GM19468 (cell line): ENCODE measurements at regions not wholly inside any gene's neighbourhood (a gene's known extent, or its start where the extent isn't known, plus 50 kb on each side); places are given as distances from the start of the nearest gene placed in this dataset.
"Not testable (repeated sequence)": the region's sequence is repeated elsewhere in the genome, so short reads cannot be mapped to it uniquely, and the experiment has no call there.

Source experiments
- ATAC-seq: cut with Tn5 transposase; IDR thresholded peaks from one replicate; pipeline ENCODE4 v1.9.1; 2021; ENCODE audit warnings: mild to moderate bottlenecking, moderate library complexity, moderate number of reproducible peaks; ENCODE audit not compliant: unreplicated experiment; ENCODE audit errors: extremely low read depth

DNA sequence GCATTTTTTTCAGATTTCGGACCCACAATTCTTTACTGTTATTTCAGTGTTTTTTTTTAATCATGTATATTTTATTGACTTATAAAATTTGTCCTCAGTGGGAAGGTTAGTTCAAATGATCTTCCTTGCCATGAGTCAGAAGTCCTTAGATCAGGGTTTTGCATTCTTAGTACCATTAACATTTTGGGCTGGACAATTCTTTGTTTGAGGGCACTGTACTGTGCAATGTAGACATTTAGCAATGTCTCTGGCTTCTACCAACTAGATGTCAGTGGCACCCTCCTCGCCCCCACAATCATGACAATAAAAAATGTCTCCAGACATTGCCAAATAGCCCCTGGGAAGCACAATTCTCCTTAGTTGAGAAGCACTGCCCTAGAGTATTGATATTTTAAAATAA is 176.6 kb downstream of the VEGFC start:
- no peak for ATAC-seq

DNA sequence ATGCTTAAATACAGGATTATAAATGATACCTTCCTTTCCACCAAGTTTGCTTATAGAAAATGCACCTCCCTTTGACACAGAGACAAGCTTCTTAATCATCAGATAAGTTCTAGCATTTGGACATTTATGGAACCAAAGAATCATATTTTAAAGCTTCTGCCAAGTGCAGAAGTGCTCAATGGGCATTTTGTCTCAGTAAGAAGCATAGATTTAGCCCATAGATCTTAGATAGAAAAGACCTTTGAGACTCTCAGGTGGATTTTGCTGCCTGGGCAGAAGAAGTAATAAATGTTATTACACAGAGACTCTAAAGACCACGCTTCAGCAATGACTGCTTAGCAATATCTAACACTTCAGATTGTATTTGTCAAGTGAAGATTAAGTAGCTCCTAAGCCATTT is 174.6 kb downstream of the VEGFC start:
- ATAC-seq: no peak

DNA sequence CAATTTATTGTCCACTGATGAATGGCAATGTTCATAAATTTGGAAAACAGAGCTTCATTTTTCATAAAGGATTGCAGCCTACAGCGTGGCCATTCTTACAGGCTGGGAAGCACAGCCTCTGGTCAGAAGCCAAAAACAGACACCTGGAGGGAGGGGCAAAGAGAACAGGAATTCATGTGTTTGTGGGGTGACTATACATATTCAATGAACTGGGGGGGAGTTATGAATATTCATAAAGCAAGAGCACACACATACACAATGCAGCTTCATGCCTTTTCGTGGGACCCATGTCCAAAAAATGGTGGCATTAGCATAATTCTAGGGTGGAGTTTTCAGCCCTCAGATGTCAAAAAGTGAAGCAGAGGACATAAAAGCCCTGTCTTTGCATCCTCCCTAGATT is 173.3 kb downstream of the VEGFC start:
- ATAC-seq: no peak

DNA sequence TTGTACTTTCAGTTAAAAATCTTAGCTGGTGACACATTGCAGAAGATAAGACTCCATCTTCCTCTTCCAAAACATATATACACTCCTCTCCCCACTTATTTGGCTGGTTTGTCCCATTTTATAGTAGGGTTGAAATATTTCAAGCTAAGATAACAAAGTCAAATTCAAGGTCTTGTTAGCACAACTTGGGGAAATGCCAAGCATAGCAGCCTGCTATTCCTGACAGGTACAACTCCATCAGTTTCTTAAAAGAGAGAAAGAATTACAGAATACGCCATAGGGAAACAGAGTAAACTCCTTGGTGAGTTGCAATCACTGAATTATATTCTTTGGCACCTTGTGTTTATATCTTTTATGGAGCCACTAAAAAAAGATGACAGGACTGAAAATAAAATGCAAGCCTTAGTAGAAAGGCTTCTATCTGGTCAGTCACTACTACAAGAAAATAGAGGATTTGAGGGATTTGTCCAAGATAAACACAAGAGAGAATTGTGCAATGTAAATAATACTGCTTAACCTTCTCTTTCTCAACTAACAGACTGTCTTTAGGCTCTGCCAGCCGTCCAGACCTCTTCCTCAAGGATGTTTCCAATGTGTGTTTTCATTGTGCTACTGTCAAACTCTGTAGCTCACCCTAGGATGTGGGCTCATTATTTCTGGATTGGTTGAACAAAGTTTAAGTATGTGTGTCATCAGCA is 170.3 kb downstream of the VEGFC start:
- no peak for ATAC-seq

- ATAC-seq: not testable (repeated sequence)
Measured at GRCh38 chr4:176624983-176625610, 167.6 kb downstream of the VEGFC start.

DNA sequence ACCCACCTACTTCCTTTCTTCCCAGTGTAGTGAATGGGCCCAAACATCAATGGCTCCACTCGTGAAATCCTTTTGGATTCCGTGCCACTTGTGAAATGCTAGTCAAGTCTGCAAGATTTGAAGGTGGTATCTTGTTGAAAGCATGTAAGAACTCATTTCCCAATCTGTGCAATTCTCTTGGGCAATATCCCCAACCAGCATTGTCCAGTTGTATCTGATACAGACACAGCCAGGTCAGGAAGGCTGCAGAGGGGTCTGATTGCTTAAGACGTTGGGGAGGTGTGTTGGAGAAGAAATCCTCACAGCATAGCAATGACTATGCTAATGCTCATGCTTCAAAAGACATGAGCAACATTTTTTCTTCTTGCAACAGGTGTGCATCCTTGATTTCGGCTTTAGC is 164.8 kb downstream of the VEGFC start:
- no peak for ATAC-seq

DNA sequence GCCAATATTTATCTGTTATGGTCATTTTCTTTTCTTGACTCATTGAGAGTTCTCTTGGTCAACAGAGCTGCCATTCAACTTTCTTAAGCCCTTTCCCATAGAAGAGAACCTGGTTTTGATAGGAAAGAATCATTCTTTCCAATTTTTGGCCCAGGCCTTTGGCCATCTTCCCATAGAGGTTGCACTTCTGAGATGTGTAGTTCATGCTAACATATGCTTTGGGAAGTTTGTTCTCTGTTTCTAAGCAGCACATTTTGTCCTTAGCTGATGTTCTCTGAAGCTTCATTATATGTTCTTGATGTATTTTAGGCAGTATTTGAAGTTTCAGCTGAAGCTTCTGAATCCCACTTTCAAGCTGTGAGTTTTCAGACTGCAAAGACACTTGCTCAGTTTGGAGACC is 161.1 kb downstream of the VEGFC start:
- no peak for ATAC-seq
